ENCODE measurements at regions not wholly inside any gene's neighbourhood (a gene's known extent, or its start where the extent isn't known, plus 50 kb on each side); places are given as distances from the start of the nearest gene placed in this dataset.

GRCh38 chr3:110262896-110263295 is 808.7 kb upstream of the NECTIN3 start:
- peaks cover 13% of the 10 kb centered on the region for H3K4me1 Mint-ChIP-seq
- H3K27me3 ChIP-seq (ENCODE audit: control insufficient read depth, insufficient read depth, low read length, poor library complexity, severe bottlenecking) = no peaks in the 10 kb centered on the region
- H3K9me3 ChIP-seq (ENCODE audit: control insufficient read depth, low read length) = no peaks in the 10 kb centered on the region
- H3K27ac ChIP-seq (ENCODE audit: low read depth, low read length) = no peak overlapping the region
- no peak for DNase-seq
- TF ChIP-seq, protein P1, sequence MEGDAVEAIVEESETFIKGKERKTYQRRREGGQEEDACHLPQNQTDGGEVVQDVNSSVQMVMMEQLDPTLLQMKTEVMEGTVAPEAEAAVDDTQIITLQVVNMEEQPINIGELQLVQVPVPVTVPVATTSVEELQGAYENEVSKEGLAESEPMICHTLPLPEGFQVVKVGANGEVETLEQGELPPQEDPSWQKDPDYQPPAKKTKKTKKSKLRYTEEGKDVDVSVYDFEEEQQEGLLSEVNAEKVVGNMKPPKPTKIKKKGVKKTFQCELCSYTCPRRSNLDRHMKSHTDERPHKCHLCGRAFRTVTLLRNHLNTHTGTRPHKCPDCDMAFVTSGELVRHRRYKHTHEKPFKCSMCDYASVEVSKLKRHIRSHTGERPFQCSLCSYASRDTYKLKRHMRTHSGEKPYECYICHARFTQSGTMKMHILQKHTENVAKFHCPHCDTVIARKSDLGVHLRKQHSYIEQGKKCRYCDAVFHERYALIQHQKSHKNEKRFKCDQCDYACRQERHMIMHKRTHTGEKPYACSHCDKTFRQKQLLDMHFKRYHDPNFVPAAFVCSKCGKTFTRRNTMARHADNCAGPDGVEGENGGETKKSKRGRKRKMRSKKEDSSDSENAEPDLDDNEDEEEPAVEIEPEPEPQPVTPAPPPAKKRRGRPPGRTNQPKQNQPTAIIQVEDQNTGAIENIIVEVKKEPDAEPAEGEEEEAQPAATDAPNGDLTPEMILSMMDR (conservative IDR thresholded peaks at IDR 0.05) = no peak
- H3K4me3 ChIP-seq (ENCODE audit: low read length) = no peak overlapping the region
- H3K27ac Mint-ChIP-seq = no peak overlapping the region
- H3K9me3 Mint-ChIP-seq = no peaks in the 10 kb centered on the region
- no peak overlapping the region for H3K4me3 Mint-ChIP-seq
- H3K4me1 ChIP-seq (ENCODE audit: control insufficient read depth, insufficient read depth, low read length) = peaks cover 3% of the 10 kb centered on the region
- H3K36me3 Mint-ChIP-seq (ENCODE audit: low read depth) = no peaks in the 10 kb centered on the region
- WGBS, 2 experiments (ENCODE audit: insufficient coverage in 1 of 2, insufficient read length in 1 of 2) = 85 to 94% methylated on average over 2 to 4 of the region's 4 CpGs
- no peaks in the 10 kb centered on the region for H3K27me3 Mint-ChIP-seq (ENCODE audit: insufficient read depth)
- no peak overlapping the region for H3K9ac ChIP-seq (ENCODE audit: extremely low read depth, low read length, poor library complexity, severe bottlenecking)
- H3K36me3 ChIP-seq (ENCODE audit: control insufficient read depth, insufficient read depth, low read length) = no peaks in the 10 kb centered on the region

- Mint-ChIP-seq H3K4me1 (peaks cover 13% of the 10 kb centered on the region), H3K36me3 (ENCODE audit: low read depth) (no peaks in the 10 kb centered on the region), H3K4me3 (no peak overlapping the region), H3K9me3 (no peaks in the 10 kb centered on the region), H3K27me3 (ENCODE audit: insufficient read depth) (no peaks in the 10 kb centered on the region), H3K27ac (no peak overlapping the region)
- H3K4me1 ChIP-seq (ENCODE audit: control insufficient read depth, insufficient read depth, low read length) = peaks cover 3% of the 10 kb centered on the region
- DNase-seq = no peak
- no peak overlapping the region for H3K9ac ChIP-seq (ENCODE audit: extremely low read depth, low read length, poor library complexity, severe bottlenecking)
- WGBS, 2 experiments (ENCODE audit: insufficient coverage in 1 of 2, insufficient read length in 1 of 2) = 69 to 80% methylated on average over 1 of the region's 1 CpG
- TF ChIP-seq, protein P1 (conservative IDR thresholded peaks at IDR 0.05) = no peak
- no peak overlapping the region for H3K4me3 ChIP-seq (ENCODE audit: low read length)
- H3K36me3 ChIP-seq (ENCODE audit: control insufficient read depth, insufficient read depth, low read length) = no peaks in the 10 kb centered on the region
- H3K9me3 ChIP-seq (ENCODE audit: control insufficient read depth, low read length) = no peaks in the 10 kb centered on the region
- no peak overlapping the region for H3K27ac ChIP-seq (ENCODE audit: low read depth, low read length)
- no peaks in the 10 kb centered on the region for H3K27me3 ChIP-seq (ENCODE audit: control insufficient read depth, insufficient read depth, low read length, poor library complexity, severe bottlenecking)
These were observed 806.3 kb upstream of the NECTIN3 start for GRCh38 chr3:110265302-110265701.

GRCh38 chr3:110267304-110267845 is 804.2 kb upstream of the NECTIN3 start:
- Histone ChIP-seq H3K36me3 (ENCODE audit: control insufficient read depth, insufficient read depth, low read length) (no peaks in the 10 kb centered on the region), H3K9me3 (ENCODE audit: control insufficient read depth, low read length) (no peaks in the 10 kb centered on the region), H3K27ac (ENCODE audit: low read depth, low read length) (no peak overlapping the region), H3K9ac (ENCODE audit: extremely low read depth, low read length, poor library complexity, severe bottlenecking) (no peak overlapping the region), H3K27me3 (ENCODE audit: control insufficient read depth, insufficient read depth, low read length, poor library complexity, severe bottlenecking) (no peaks in the 10 kb centered on the region), H3K4me1 (ENCODE audit: control insufficient read depth, insufficient read depth, low read length) (peaks cover 3% of the 10 kb centered on the region), H3K4me3 (ENCODE audit: low read length) (no peak overlapping the region)
- Mint-ChIP-seq H3K27ac (no peak overlapping the region), H3K4me1 (peaks cover 15% of the 10 kb centered on the region), H3K36me3 (ENCODE audit: low read depth) (no peaks in the 10 kb centered on the region), H3K9me3 (no peaks in the 10 kb centered on the region), H3K4me3 (no peak overlapping the region), H3K27me3 (ENCODE audit: insufficient read depth) (no peaks in the 10 kb centered on the region)
- DNase-seq = peak; percentile 49
- TF ChIP-seq, protein P1 (conservative IDR thresholded peaks at IDR 0.05) = peak; percentile 30
- 95 to 100% methylated on average over 1 to 4 of the region's 4 CpGs for WGBS, 2 experiments (ENCODE audit: insufficient coverage in 1 of 2, insufficient read length in 1 of 2)

Data from endodermal cell (in vitro differentiated cells).